ENCODE measurements at regions not wholly inside any gene's neighbourhood (a gene's known extent, or its start where the extent isn't known, plus 50 kb on each side); places are given as distances from the start of the nearest gene placed in this dataset.
A peak's percentile ranks its signal among the peaks of the same experiment; 100 is the strongest.

GRCh38 chr2:145007093-145007959 is 487.4 kb upstream of the ZEB2 start:
- no peaks in the 10 kb centered on the region for H3K36me3 ChIP-seq (ENCODE audit: insufficient read depth, low read length)
- Mint-ChIP-seq H3K4me3 (ENCODE audit: unreplicated experiment) (no peak overlapping the region), H3K27me3 (ENCODE audit: low read depth, unreplicated experiment) (no peaks in the 10 kb centered on the region), H3K4me1 (ENCODE audit: low read depth, unreplicated experiment) (peaks cover 14% of the 10 kb centered on the region), H3K36me3 (ENCODE audit: low read depth, unreplicated experiment) (no peaks in the 10 kb centered on the region), H3K27ac (ENCODE audit: unreplicated experiment) (peak overlapping the region; percentile 84), H3K9me3 (ENCODE audit: unreplicated experiment) (no peaks in the 10 kb centered on the region)
- peak; percentile 99 for DNase-seq (ENCODE audit: low read depth)
- H4K20me1 ChIP-seq (ENCODE audit: insufficient read depth, low read length) = no peaks in the 10 kb centered on the region
- peak overlapping the region; percentile 98 for H3K27ac ChIP-seq (ENCODE audit: low read depth, low read length)
- peak; percentile 98 for FAIRE-seq
- H3K79me2 ChIP-seq (ENCODE audit: insufficient read depth, low read length) = no peaks in the 10 kb centered on the region
- peak overlapping the region; percentile 81 for H3K4me2 ChIP-seq (ENCODE audit: low read length)
- peak overlapping the region; percentile 82 for H3K9ac ChIP-seq (ENCODE audit: low read length)
- H3K9me3 ChIP-seq (ENCODE audit: insufficient read depth, low read depth, low read length) = no peaks in the 10 kb centered on the region
- peak overlapping the region; percentile 62 for H2AFZ ChIP-seq (ENCODE audit: low read depth, low read length)
- no peaks in the 10 kb centered on the region for H3K27me3 ChIP-seq (ENCODE audit: insufficient read depth, low read length)
- peak overlapping the region; percentile 40 for H3K4me3 ChIP-seq (ENCODE audit: insufficient read depth, low read depth, low read length)
- TF ChIP-seq EZH2 (IDR thresholded peaks at IDR 0.05; ENCODE audit: insufficient read depth, low read length) (no peak), CTCF (IDR thresholded peaks at IDR 0.05; ENCODE audit: insufficient read depth, low read depth, low read length) (no peak)
- H3K4me1 ChIP-seq (ENCODE audit: insufficient read depth, low read length) = peaks cover 19% of the 10 kb centered on the region

- DNase-seq (ENCODE audit: low read depth) = no peak
- H3K9ac ChIP-seq (ENCODE audit: low read length) = no peak overlapping the region
- H4K20me1 ChIP-seq (ENCODE audit: insufficient read depth, low read length) = no peaks in the 10 kb centered on the region
- no peak overlapping the region for H3K27ac Mint-ChIP-seq (ENCODE audit: unreplicated experiment)
- no peak overlapping the region for H3K4me3 Mint-ChIP-seq (ENCODE audit: unreplicated experiment)
- H3K4me1 Mint-ChIP-seq (ENCODE audit: low read depth, unreplicated experiment) = peaks cover 8% of the 10 kb centered on the region
- H3K27me3 ChIP-seq (ENCODE audit: insufficient read depth, low read length) = no peaks in the 10 kb centered on the region
- H3K27ac ChIP-seq (ENCODE audit: low read depth, low read length) = no peak overlapping the region
- H3K79me2 ChIP-seq (ENCODE audit: insufficient read depth, low read length) = no peaks in the 10 kb centered on the region
- H3K9me3 ChIP-seq (ENCODE audit: insufficient read depth, low read depth, low read length) = no peaks in the 10 kb centered on the region
- no peaks in the 10 kb centered on the region for H3K36me3 Mint-ChIP-seq (ENCODE audit: low read depth, unreplicated experiment)
- H3K4me1 ChIP-seq (ENCODE audit: insufficient read depth, low read length) = peaks cover 11% of the 10 kb centered on the region
- H3K9me3 Mint-ChIP-seq (ENCODE audit: unreplicated experiment) = no peaks in the 10 kb centered on the region
- no peak overlapping the region for H3K4me3 ChIP-seq (ENCODE audit: insufficient read depth, low read depth, low read length)
- H3K4me2 ChIP-seq (ENCODE audit: low read length) = no peak overlapping the region
- no peaks in the 10 kb centered on the region for H3K27me3 Mint-ChIP-seq (ENCODE audit: low read depth, unreplicated experiment)
- no peak overlapping the region for H2AFZ ChIP-seq (ENCODE audit: low read depth, low read length)
- H3K36me3 ChIP-seq (ENCODE audit: insufficient read depth, low read length) = no peaks in the 10 kb centered on the region
- TF ChIP-seq CTCF (IDR thresholded peaks at IDR 0.05; ENCODE audit: insufficient read depth, low read depth, low read length) (no peak), EZH2 (IDR thresholded peaks at IDR 0.05; ENCODE audit: insufficient read depth, low read length) (no peak)
- peak; percentile 45 for FAIRE-seq
Observed at GRCh38 chr2:145002624-145003023, 482.7 kb upstream of the ZEB2 start.

- Histone ChIP-seq H3K27ac (ENCODE audit: low read depth, low read length) (no peak overlapping the region), H3K9me3 (ENCODE audit: insufficient read depth, low read depth, low read length) (no peaks in the 10 kb centered on the region), H3K79me2 (ENCODE audit: insufficient read depth, low read length) (no peaks in the 10 kb centered on the region), H2AFZ (ENCODE audit: low read depth, low read length) (no peak overlapping the region), H3K9ac (ENCODE audit: low read length) (no peak overlapping the region), H3K36me3 (ENCODE audit: insufficient read depth, low read length) (no peaks in the 10 kb centered on the region), H3K4me2 (ENCODE audit: low read length) (no peak overlapping the region), H3K4me3 (ENCODE audit: insufficient read depth, low read depth, low read length) (no peak overlapping the region), H3K27me3 (ENCODE audit: insufficient read depth, low read length) (no peaks in the 10 kb centered on the region), H3K4me1 (ENCODE audit: insufficient read depth, low read length) (peaks cover 4% of the 10 kb centered on the region), H4K20me1 (ENCODE audit: insufficient read depth, low read length) (no peaks in the 10 kb centered on the region)
- peaks cover 5% of the 10 kb centered on the region for H3K4me1 Mint-ChIP-seq (ENCODE audit: low read depth, unreplicated experiment)
- no peaks in the 10 kb centered on the region for H3K36me3 Mint-ChIP-seq (ENCODE audit: low read depth, unreplicated experiment)
- FAIRE-seq = no peak
- DNase-seq (ENCODE audit: low read depth) = peak; percentile 64
- no peak overlapping the region for H3K27ac Mint-ChIP-seq (ENCODE audit: unreplicated experiment)
- TF ChIP-seq EZH2 (IDR thresholded peaks at IDR 0.05; ENCODE audit: insufficient read depth, low read length) (no peak), CTCF (IDR thresholded peaks at IDR 0.05; ENCODE audit: insufficient read depth, low read depth, low read length) (no peak)
- H3K9me3 Mint-ChIP-seq (ENCODE audit: unreplicated experiment) = no peaks in the 10 kb centered on the region
- no peak overlapping the region for H3K4me3 Mint-ChIP-seq (ENCODE audit: unreplicated experiment)
- no peaks in the 10 kb centered on the region for H3K27me3 Mint-ChIP-seq (ENCODE audit: low read depth, unreplicated experiment)
Observed at GRCh38 chr2:145000376-145000775, 480.5 kb upstream of the ZEB2 start.

Data from astrocyte (in vitro differentiated cells and primary cell).